WTC11 (cell line): ENCODE measurements at regions not wholly inside any gene's neighbourhood (a gene's known extent, or its start where the extent isn't known, plus 50 kb on each side); places are given as distances from the start of the nearest gene placed in this dataset.

ENCODE experiments used
- CTCF ChIP-seq: fragments of 200-600 bp; IDR thresholded peaks from 2 replicates; pipeline ENCODE4 v1.8.0; 2022; ENCODE audit warnings: antibody characterized with exemption
- FOXP4 ChIP-seq: sonication (generic); formaldehyde crosslinking; IDR thresholded peaks from 2 replicates; pipeline ENCODE4 v1.8.0; 2022; ENCODE audit warnings: mild to moderate bottlenecking, missing genetic modification reagents
- JAZF1 ChIP-seq: fragments of 250-450 bp; sonication (Bioruptor Pico); IDR thresholded peaks from 2 replicates; pipeline ENCODE4 v1.9.0; 2021; ENCODE audit warnings: moderate library complexity, mild to moderate bottlenecking, inconsistent platforms
- SMAD4 ChIP-seq: sonication (generic); formaldehyde crosslinking; IDR thresholded peaks from 2 replicates; pipeline ENCODE4 v1.8.0; 2022; ENCODE audit warnings: mild to moderate bottlenecking, missing genetic modification reagents
- ZNF263 ChIP-seq: sonication (generic); formaldehyde crosslinking; IDR thresholded peaks from 2 replicates; pipeline ENCODE4 v1.8.1; 2022; ENCODE audit warnings: low read depth, mild to moderate bottlenecking, moderate library complexity, missing genetic modification reagents

DNA sequence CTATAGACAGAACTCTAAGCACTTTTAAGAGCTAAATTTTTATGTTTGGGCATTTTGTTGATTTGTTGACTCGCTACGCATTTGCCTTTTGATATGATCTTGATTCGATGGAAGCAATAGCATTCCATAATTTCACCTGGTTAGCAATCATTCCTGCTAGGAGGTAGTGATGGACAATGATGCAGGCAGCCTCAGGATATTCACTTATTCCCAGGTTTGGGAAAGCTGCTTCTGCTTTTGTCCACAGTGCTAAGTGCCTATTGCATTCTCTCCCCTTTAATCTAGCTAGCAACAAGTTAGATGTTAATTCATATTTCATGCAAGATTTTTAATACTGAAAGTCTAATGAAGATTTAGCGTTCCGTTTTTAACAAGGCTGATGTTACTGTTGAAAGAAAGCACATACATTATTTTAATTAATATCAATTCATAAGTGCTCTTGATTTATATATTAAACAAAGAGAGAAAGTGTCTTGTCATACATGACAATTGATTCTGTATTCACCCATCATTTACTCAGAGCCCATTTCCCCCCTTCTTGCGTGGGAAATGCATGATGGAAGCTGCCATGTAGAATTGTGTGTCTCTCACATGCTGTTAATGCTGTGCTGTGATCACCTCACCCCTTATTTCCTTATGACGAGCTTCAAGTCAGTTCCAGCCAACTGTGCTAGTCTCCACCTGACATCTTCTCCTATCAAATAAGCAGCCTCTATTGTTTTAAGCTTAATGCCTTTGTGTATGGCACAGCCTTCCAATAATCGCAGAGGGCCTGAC lies 53.0 kb upstream of the TMCO5A start:
- TF ChIP-seq SMAD4 (CRISPR knock-in tag), result no peak
- no peak for TF ChIP-seq CTCF
- TF ChIP-seq JAZF1, result no peak
- TF ChIP-seq ZNF263 (CRISPR knock-in tag), result no peak
- no peak for TF ChIP-seq FOXP4 (CRISPR knock-in tag)
